Astrocyte (in vitro differentiated cells and primary cell): ENCODE measurements at regions not wholly inside any gene's neighbourhood (a gene's known extent, or its start where the extent isn't known, plus 50 kb on each side); places are given as distances from the start of the nearest gene placed in this dataset.

ENCODE experiments used
- DNase-seq: peaks from one replicate; pipeline ENCODE4 v3.0.0-alpha.2; 2010; ENCODE audit warnings: low read depth
- FAIRE-seq: peaks from 2 replicates; lab custom pipeline; 2011; peaks lifted over from hg19 to GRCh38; lab: Jason Lieb, UNC
- H2AFZ ChIP-seq: 2 replicates; pipeline ENCODE4 v1.6.0; 2012; ENCODE audit warnings: low read depth, low read length, inconsistent platforms
- H3K27ac ChIP-seq: 2 replicates; pipeline ENCODE4 v1.5.1; 2011; ENCODE audit warnings: low read depth, low read length, inconsistent platforms
- H3K27me3 ChIP-seq: 2 replicates; pipeline ENCODE4 v1.6.0; 2011; ENCODE audit warnings: low read length, inconsistent platforms; ENCODE audit not compliant: insufficient read depth
- H3K36me3 ChIP-seq: 2 replicates; pipeline ENCODE4 v1.5.1; 2011; ENCODE audit warnings: low read length, inconsistent platforms; ENCODE audit not compliant: insufficient read depth
- H3K4me1 ChIP-seq: 2 replicates; pipeline ENCODE4 v1.5.1; 2011; ENCODE audit warnings: low read length, inconsistent platforms; ENCODE audit not compliant: insufficient read depth
- H3K4me2 ChIP-seq: 2 replicates; pipeline ENCODE4 v1.6.0; 2012; ENCODE audit warnings: low read length, inconsistent platforms
- H3K4me3 ChIP-seq: 2 replicates; pipeline ENCODE4 v1.5.1; 2011; ENCODE audit warnings: low read depth, mild to moderate bottlenecking, low read length, inconsistent platforms; ENCODE audit not compliant: insufficient read depth
- H3K79me2 ChIP-seq: 2 replicates; pipeline ENCODE4 v1.6.0; 2012; ENCODE audit warnings: mild to moderate bottlenecking, low read length, inconsistent platforms; ENCODE audit not compliant: insufficient read depth
- H3K9ac ChIP-seq: 2 replicates; pipeline ENCODE4 v1.6.0; 2012; ENCODE audit warnings: mild to moderate bottlenecking, low read length, inconsistent platforms
- H3K9me3 ChIP-seq: 2 replicates; pipeline ENCODE4 v1.5.1; 2012; ENCODE audit warnings: low read depth, mild to moderate bottlenecking, low read length, inconsistent platforms; ENCODE audit not compliant: insufficient read depth
- H4K20me1 ChIP-seq: 2 replicates; pipeline ENCODE4 v1.6.0; 2012; ENCODE audit warnings: low read length, inconsistent platforms; ENCODE audit not compliant: insufficient read depth
- H3K27ac Mint-ChIP-seq: one replicate; pipeline ENCODE4 v1.8.0; 2021; ENCODE audit warnings: mild to moderate bottlenecking, mixed read lengths; ENCODE audit not compliant: unreplicated experiment
- H3K27me3 Mint-ChIP-seq: one replicate; pipeline ENCODE4 v1.8.0; 2021; ENCODE audit warnings: low read depth, mixed read lengths; ENCODE audit not compliant: unreplicated experiment
- H3K36me3 Mint-ChIP-seq: one replicate; pipeline ENCODE4 v1.8.0; 2021; ENCODE audit warnings: low read depth, mixed read lengths; ENCODE audit not compliant: unreplicated experiment
- H3K4me1 Mint-ChIP-seq: one replicate; pipeline ENCODE4 v1.8.0; 2021; ENCODE audit warnings: low read depth, mixed read lengths; ENCODE audit not compliant: unreplicated experiment
- H3K4me3 Mint-ChIP-seq: one replicate; pipeline ENCODE4 v1.8.0; 2021; ENCODE audit warnings: mild to moderate bottlenecking, moderate library complexity, mixed read lengths; ENCODE audit not compliant: unreplicated experiment
- H3K9me3 Mint-ChIP-seq: one replicate; pipeline ENCODE4 v1.8.0; 2021; ENCODE audit warnings: mild to moderate bottlenecking, mixed read lengths; ENCODE audit not compliant: unreplicated experiment
- EZH2 ChIP-seq: IDR thresholded peaks from 2 replicates; pipeline ENCODE4 v1.6.1; 2012; ENCODE audit warnings: mild to moderate bottlenecking, low read length, inconsistent platforms; ENCODE audit not compliant: insufficient read depth
- TF ChIP-seq, protein P1 (sequence below): IDR thresholded peaks from 2 replicates; pipeline ENCODE4 v1.5.1; 2011; ENCODE audit warnings: low read depth, mild to moderate bottlenecking, inconsistent platforms, low read length, moderate library complexity; ENCODE audit not compliant: insufficient read depth

DNA sequence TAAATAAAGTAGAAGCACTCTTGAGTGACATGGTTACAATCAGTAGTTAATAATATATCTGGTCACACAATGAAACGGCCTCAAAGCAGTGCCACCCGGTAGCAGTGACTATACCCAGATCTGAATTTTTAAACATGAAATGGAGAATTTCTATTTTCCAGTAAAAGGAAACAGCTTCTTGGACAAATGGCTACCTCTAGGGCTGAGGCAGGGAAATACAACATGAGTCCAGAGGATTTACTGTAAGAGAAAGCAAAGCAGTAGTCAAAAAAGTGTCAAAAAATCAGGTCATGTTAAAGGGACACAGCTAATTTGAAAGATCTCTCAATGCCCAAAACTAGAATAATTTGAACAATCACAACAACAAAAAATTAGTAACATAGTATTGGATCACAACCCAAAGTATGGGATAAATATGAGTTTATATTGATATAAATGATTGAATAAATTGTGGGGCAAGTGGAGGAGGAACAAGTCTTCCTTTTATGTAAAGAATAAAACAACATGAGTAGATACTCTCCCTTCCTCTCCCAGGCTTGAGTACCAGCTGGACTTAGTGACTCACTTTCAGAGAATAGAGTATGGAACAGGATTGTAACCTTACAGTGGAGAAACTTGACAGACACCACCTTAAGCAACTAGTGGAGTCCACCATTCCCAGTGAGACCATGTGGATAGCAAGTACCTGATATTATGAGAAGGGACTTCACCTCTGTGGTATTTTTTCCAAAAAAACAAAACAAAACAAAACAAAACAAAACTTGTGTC, 180.8 kb downstream of the MBD2 start:
- no peak overlapping the region for H3K4me3 ChIP-seq

DNA sequence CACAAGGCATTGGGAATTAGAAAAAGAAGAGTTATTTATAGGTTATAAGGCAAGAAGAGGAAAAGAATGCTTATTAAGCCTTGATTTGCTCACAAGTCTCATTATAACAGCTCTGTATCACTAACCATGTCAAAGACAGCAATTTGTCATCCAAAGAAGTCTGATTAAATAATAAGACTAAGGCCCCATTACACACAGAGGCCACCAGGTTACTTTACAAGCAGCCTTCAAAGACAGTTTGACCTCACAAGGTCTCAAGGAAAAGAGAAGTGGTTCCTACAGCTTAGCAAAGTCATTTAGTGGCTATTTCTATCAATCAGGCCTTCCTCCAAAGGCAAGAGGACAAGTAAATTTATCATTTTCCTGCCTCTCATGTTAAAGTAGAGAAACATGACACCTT, 188.5 kb downstream of the MBD2 start:
- no peaks in the 10 kb centered on the region for H3K36me3 Mint-ChIP-seq
- Histone ChIP-seq H3K27me3 (no peaks in the 10 kb centered on the region), H3K36me3 (no peaks in the 10 kb centered on the region), H3K4me1 (no peaks in the 10 kb centered on the region), H2AFZ (no peak overlapping the region), H3K9ac (no peak overlapping the region), H3K9me3 (no peaks in the 10 kb centered on the region), H3K27ac (no peak overlapping the region), H3K4me3 (no peak overlapping the region), H4K20me1 (no peaks in the 10 kb centered on the region), H3K79me2 (no peaks in the 10 kb centered on the region), H3K4me2 (no peak overlapping the region)
- no peak for DNase-seq
- TF ChIP-seq, protein P1, sequence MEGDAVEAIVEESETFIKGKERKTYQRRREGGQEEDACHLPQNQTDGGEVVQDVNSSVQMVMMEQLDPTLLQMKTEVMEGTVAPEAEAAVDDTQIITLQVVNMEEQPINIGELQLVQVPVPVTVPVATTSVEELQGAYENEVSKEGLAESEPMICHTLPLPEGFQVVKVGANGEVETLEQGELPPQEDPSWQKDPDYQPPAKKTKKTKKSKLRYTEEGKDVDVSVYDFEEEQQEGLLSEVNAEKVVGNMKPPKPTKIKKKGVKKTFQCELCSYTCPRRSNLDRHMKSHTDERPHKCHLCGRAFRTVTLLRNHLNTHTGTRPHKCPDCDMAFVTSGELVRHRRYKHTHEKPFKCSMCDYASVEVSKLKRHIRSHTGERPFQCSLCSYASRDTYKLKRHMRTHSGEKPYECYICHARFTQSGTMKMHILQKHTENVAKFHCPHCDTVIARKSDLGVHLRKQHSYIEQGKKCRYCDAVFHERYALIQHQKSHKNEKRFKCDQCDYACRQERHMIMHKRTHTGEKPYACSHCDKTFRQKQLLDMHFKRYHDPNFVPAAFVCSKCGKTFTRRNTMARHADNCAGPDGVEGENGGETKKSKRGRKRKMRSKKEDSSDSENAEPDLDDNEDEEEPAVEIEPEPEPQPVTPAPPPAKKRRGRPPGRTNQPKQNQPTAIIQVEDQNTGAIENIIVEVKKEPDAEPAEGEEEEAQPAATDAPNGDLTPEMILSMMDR, result no peak
- no peak for TF ChIP-seq EZH2
- H3K27me3 Mint-ChIP-seq, result no peaks in the 10 kb centered on the region
- FAIRE-seq, result no peak
- peaks cover 11% of the 10 kb centered on the region for H3K4me1 Mint-ChIP-seq
- H3K4me3 Mint-ChIP-seq, result no peak overlapping the region
- no peaks in the 10 kb centered on the region for H3K9me3 Mint-ChIP-seq
- H3K27ac Mint-ChIP-seq, result no peak overlapping the region

More for the DNA sequence above, 180.8 kb downstream of the MBD2 start:
- H3K27ac Mint-ChIP-seq, result no peak overlapping the region
- H3K36me3 ChIP-seq, result no peaks in the 10 kb centered on the region
- H3K36me3 Mint-ChIP-seq, result no peaks in the 10 kb centered on the region
- H3K27me3 Mint-ChIP-seq, result no peaks in the 10 kb centered on the region
- no peaks in the 10 kb centered on the region for H4K20me1 ChIP-seq
- H3K9me3 ChIP-seq, result no peaks in the 10 kb centered on the region
- no peaks in the 10 kb centered on the region for H3K4me1 Mint-ChIP-seq
- H3K4me2 ChIP-seq, result no peak overlapping the region
- no peak overlapping the region for H3K4me3 Mint-ChIP-seq
- no peaks in the 10 kb centered on the region for H3K9me3 Mint-ChIP-seq
- TF ChIP-seq EZH2, result no peak
- TF ChIP-seq, protein P1, result no peak
- H3K27me3 ChIP-seq, result no peaks in the 10 kb centered on the region
- FAIRE-seq (no peak), DNase-seq (no peak)
- no peak overlapping the region for H3K27ac ChIP-seq
- no peaks in the 10 kb centered on the region for H3K4me1 ChIP-seq
- H3K79me2 ChIP-seq, result no peaks in the 10 kb centered on the region
- no peak overlapping the region for H2AFZ ChIP-seq
- H3K9ac ChIP-seq, result no peak overlapping the region

DNA sequence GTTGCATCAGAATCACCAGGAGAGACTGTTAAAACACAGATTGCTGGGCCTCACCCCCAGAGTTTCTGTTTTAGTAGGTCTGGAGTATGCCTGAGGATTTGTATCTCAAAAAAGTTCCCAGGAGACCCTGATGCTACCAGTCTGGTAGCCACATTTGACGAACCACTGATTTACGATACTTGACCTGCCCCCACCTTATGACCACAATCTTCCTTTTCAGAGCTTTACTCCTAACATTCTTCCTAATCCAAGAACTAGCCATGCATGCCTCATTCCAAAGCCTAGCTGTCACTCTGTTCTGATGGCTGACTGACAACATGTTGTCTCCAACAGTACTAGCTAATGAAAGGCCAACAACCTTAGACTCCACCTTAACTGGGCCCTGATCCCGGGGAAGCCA, 191.4 kb downstream of the MBD2 start:
- Mint-ChIP-seq H3K4me3 (no peak overlapping the region), H3K27ac (peak overlapping the region; percentile 50), H3K4me1 (peaks cover 12% of the 10 kb centered on the region), H3K9me3 (no peaks in the 10 kb centered on the region), H3K27me3 (no peaks in the 10 kb centered on the region), H3K36me3 (no peaks in the 10 kb centered on the region)
- Histone ChIP-seq H3K27me3 (no peaks in the 10 kb centered on the region), H2AFZ (no peak overlapping the region), H3K4me1 (no peaks in the 10 kb centered on the region), H3K36me3 (no peaks in the 10 kb centered on the region), H3K27ac (no peak overlapping the region), H4K20me1 (no peaks in the 10 kb centered on the region), H3K4me2 (no peak overlapping the region), H3K9me3 (no peaks in the 10 kb centered on the region), H3K4me3 (no peak overlapping the region), H3K9ac (no peak overlapping the region), H3K79me2 (no peaks in the 10 kb centered on the region)
- DNase-seq (no peak), FAIRE-seq (no peak)
- no peak for TF ChIP-seq EZH2
- TF ChIP-seq, protein P1, result no peak
